NCI-H2227 (cell line): ENCODE measurements at regions not wholly inside any gene's neighbourhood (a gene's known extent, or its start where the extent isn't known, plus 50 kb on each side); places are given as distances from the start of the nearest gene placed in this dataset.

Experiments used
- DNase-seq: peaks from one replicate; lab custom pipeline; 2025; ENCODE audit not compliant: unreplicated experiment; lab: John Stamatoyannopoulos, UW

DNA sequence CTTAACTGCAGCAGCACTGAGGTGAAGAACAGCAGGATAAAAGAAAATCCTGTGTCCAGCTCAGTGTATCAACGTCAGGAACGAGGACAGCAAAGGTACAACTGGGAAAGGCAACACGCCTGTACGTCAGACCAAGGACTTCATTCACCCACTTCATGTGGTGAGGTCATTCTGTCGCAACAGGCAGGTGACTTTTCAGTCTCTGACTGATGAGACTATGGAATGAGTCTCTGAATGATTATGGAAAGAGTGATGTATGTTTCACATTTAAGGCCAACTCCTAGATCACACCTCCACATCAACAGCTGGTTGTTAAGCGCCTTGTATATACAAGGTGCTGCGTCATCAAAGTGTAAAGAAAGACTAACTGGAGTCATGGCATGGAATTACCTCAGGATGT, 297.6 kb upstream of the SP8 start:
- no peak for DNase-seq

DNA sequence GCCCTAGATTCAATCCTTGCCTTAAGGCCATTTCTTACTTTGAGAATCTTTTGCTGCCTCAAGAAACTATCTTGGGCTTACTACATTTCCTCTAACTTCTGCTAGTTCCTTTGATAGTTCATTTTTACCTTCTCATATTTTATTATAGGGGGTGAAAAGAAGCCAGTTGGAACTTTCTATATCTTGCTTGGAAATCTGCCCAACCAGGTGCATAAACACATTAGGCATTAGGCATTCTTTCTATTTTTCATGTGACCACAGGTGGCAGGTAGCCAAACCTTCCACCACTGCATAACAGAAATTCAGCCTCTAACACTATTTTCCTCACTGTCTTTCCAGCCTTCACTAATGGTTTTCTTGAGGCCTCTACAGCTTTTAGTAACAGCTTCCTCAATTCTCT, 300.0 kb upstream of the SP8 start:
- no peak for DNase-seq

DNA sequence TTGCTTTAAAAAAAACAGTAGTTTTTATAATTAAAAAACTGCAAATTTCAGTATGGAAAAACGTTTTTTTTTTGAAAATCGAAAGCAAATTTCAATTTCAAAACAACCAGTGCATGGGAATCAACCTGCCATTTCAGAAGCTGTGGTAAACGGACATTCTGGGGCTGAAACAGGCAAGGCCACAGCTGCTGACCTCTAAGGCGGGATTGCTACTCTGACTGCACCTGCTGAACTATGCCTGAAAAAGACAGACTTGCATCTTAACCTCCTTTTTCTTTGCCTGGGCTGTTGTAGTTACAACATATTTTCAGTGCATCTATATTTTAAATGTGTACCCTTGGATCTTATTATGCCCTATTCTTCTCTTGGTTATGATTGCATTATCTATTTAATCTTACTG, 303.0 kb upstream of the SP8 start:
- no peak for DNase-seq

DNA sequence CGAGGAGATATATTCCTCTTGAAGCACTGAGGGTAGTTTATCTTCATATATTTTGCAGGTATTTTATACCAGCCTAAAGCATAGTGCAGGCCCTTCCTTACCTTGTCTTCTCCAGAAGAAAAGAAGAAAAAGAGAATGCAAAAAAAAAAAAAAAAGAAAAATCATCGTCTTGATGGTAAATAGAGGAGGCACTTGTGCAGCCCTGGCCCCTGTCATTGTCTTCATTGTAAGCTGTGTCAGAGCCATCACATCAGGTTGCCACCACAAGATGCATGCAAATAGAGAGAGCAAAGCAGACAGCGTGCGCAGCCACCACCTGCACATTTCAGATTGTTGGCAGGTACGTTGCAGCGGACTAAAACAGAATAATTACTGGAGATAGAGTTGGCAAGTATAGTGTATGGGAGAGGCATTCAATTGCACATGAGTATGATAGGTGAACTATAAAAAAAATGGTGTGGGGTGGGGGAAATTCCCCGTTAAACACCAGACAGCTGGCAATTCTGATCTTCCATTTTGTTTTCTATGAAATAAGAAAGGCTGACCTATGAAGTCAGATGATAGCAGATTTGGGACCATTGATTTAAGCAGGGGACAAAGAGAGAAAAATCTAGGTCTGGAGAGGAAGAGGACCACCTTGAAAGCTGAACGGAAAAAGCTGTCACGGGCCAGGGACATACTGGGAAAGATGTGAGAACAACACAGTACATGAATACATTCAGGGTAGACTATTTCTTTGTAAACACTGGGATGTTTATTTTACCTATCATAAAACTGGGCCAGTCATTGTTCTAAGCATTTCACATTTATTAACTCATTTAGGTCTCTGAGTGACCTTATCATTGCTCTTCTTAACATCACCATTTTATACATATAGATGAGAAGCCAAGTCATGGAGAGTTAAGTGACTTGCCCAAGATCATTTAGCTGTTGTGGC, 306.3 kb upstream of the SP8 start:
- no peak for DNase-seq

DNA sequence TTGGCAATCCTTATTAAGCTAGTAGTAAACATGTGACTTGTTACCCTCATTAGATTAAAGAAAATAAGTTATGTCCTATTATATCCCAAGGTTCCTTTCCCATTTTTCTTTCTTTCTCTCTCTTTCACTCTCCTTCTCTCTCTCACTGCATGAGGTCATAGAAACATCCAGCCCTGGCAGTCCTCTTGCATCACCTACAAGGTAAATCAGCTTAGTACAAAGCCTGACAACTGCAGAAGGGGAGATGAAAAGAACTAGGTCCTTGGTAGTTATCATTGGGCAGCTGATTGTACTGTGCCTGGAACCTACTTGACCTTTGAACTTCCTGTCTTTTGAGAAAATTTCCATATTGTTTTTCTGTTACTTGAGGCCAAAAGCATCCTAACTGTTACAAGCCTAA, 307.9 kb upstream of the SP8 start:
- no peak for DNase-seq

DNA sequence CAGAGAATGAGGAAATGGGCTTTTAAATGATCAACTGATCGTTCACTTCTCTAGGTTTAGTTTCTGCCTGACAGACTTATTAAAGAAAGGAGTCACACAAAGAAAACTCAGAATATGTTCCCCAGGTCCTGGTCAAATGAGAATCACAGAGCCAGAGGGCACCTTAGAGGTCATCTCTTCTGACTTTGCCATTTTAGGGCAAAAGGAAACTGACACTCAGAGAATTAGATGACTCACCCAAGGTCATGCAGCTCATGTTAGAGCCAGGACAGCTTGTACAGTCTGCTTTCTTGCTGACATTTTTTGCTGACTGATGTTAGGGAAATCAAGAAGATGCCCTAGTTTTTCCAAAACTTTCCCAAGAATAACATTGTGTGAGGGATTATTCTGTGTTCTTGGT, 312.7 kb upstream of the SP8 start:
- no peak for DNase-seq

DNA sequence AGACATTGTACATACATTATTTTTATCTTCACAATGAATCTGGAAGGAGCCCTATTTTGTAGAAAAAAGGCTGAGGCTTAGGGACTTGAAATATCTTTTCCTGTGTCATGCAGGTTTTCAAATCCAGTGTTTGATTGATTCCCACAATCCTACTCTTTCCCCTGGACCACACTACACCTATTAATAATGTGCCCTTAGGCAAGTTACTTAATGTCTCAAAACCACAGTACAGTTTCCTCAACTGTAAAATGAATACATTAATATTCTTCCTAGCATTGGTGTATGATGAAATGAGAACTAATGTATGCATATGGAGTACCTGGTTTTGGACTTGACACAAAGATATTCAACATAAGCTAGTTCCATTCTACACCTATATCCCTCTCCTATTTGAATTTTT, 313.3 kb upstream of the SP8 start:
- DNase-seq = no peak

DNA sequence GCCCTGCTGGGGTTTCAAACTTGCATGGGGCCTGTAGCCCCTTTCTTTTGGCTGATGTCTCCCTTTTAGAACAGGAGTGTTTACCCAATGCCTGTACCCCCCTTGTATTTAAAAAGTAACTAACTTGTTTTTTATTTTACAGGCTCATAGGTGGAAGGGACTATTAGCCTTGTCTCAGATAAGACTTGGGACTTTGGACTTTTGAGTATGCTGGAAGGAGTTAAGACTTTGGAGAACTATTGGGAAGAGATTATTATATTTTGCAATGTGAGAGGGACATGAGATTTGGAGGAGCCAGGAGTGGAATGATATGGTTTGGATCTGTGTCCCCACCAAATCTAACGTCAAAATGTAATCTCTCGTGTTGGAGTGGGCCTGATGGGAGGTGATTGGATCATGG, 314.9 kb upstream of the SP8 start:
- no peak for DNase-seq

DNA sequence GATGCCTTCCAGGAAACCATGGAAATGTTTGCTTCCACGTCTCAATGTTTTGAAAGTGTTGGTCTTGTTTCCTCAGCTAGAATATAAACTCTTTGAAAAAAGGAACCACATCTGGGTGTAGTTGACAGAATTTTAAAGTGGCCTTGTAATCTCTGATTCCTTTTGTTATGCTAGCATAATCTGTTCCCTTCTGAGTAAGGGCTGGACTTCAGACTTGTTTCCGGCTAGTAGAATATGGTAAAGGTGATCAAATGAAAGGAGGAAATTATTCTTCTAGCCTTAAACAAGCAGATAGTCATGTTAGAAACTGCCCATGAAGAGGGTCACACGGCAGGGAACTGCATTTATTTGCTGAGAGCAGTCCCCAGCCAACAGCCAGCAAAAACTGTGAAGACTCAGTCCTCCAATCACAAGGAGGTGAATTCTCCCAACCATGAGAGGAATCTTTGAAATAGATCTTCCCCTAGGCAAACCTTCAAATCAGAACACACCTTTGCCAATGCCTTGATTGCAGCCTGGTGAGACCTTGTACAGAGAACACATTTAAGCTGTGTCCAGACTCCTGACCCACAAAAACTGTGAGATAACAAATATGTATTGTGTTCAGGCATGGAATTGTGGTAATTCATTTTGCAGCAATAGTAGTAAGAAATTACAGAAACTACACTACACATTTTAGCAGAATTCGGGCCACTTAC, 316.9 kb upstream of the SP8 start:
- no peak for DNase-seq

DNA sequence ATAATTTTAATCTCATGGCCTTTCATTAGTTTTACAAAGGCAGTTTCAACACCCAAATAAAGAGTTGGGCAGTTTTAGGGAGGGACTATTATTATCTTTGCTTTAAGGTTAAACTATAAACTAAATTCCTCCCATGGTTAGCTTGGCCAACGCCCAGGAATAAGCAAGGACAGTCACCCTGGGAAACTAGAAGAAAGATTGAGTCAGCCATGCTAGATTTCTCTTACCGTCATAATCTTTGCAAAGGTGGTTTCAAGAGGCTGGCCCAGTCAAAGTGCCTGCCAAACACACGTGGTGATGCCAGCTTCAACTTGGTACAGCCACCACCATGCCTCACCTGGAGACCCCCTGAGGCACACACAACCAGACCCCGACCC, 317.4 kb upstream of the SP8 start:
- no peak for DNase-seq

DNA sequence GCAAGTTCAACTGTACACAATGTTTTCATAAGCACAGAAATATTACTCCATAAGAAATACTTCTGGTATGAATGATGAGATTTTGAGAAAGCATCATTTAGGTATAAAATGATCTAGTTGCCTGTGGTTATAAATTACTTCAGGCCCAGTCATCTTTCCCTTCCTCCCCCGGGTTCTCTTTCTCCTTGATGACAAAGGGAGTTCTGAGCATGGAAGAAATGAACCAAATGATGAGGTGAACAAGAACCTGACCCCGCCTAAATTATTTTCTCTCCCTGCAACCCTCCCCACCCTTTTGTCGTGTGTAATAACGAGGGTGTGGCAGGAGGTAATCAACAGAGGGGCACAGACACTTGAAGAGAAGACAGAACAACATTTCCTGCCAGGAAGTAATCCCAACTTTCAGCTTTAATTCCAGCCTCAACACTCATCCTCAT, 319.6 kb upstream of the SP8 start:
- no peak for DNase-seq

DNA sequence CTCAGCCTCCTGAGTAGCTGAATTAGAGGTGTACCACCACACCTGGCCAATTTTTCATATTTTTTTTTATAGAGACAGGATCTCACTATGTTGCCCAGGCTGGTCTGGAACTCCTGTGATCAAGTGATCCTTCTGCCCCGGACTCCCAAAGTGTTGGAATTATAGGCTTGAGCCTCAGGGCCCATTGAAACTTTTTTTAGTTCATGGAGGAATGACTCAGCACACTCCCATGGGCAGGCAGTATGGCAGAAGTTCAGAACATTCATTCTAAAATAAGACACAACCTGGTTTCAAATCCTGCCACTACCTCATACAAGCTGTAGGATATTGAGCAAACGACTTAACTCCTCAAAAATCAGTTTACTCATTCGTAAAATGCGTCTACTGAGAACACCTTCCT, 320.4 kb upstream of the SP8 start:
- no peak for DNase-seq

DNA sequence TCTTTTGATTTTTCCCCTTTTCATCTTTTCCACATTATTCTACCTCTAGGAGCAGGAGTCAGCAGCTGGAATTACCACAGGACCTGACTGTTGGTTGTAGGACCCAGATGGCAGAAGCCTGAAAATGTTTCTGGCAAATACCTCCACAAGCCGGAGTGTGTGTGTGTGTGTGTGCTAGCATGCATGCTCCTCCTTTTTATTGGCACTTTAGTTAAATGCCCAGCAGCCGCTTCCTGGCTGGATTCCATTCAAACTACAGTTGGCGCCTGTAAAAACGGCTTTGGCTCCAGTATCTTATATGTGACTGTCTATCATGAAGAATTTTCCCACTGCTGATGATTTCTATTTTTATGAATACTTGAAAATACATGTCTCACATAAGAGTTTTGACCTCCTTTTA, 319.7 kb upstream of the SP4 start:
- DNase-seq = peak; percentile 93

DNA sequence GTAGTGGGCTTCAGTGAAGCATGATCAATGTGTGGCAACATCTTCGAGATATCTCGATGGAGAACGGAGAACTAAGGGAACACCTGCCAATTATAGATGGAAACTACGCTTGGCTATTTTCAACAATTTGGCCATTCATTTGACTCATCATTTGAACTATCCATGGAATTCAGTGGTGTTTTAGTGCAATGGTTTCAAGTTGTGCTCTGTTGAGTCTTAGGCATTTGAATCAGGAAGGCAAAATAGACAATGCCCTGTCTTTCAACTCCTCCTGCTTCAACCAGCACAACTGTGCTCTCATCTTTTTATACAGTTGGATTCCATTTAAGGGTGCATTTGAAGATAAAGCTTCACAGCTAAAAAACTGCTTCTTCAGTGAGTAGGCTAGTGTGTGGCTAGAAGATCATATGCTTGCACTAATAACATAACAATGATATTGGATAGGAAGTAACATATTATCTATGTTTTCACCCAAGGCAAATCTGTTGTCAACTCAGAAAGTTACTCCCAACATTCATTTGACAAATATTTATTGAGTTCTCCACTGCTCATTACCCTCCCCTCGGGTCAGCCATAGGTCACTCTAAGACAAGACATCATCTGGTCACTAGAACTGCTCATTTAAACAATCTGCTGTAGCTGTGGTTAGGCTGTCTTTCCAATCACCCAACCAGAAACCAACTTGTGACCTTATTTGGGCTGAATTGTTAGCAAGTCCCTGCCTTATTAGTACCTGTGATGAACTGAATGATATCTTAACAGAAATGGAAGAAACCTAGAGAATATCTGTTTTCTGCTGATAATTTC, 314.1 kb upstream of the SP4 start:
- no peak for DNase-seq

DNA sequence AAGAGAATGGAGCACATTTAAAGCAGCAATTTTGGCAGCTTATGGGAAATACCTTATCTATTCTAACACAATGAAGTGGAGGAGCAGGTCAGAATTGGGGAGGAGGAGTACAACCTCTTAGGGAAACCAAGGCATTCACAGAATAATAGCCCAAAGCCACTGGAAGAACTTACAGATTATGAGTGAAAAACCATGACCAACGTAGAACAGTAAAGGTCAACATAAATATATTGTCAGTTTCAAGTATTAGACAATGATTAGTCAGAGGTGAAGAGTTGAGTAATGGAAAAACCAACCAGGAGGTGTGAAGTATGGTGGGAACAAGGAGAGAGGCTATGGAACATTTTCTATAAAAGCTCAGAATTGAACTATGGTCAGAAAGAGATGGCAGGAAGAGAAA, 304.3 kb upstream of the SP4 start:
- DNase-seq = no peak

DNA sequence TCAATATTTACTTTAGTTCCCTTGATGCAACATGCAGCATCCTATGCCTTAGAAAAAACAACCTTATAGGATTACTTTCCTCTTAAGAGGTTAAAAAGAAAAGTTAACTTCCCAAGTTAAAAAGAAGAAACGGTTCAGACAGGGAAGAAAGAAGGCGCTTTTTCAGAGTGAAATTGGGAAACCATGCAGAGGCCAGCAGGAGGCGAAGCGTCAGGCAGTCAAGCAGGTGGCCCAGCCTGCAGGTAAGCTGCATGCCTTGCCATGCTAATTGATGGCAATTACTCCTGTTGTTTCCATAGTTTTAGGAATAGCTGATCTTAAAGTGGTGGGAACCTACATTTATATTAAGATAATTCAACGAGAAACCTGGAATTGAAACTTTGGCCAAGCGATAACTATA, 302.6 kb upstream of the SP4 start:
- no peak for DNase-seq

DNA sequence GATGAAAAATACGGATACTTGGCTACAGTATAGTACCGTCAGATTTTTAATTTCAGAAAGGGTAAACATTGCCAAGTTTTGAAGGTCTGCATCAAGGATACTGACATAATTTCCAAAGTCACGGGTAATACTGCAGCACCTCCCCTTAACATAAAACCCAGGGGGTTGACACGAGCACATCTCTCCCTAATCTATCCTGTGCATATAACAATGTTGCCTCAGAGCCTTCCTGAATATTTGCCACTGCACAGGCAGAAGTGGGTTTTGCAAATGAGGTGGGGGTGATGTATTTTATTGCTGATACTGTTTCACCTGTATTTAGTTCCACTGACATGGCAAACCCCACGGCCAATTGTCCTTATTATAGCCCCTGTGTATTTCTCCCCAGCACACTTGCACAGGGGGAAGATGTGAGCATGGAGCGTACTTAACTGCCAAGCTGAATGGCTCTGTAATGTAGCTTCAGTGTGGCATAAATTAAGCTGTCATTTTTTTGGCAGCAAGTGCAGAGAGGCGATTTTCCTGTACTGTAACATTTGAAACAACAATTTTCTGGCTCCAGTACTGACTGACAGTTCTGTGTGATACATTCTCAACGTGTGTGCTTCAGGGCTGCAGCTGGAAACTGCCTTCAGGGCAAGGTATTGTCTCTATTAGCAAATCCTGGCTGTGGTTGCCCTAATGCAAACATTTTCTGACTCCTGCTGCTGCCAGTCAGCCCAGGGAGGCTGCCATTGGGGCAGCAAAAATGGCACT, 299.6 kb upstream of the SP4 start:
- DNase-seq = peak; percentile 76

DNA sequence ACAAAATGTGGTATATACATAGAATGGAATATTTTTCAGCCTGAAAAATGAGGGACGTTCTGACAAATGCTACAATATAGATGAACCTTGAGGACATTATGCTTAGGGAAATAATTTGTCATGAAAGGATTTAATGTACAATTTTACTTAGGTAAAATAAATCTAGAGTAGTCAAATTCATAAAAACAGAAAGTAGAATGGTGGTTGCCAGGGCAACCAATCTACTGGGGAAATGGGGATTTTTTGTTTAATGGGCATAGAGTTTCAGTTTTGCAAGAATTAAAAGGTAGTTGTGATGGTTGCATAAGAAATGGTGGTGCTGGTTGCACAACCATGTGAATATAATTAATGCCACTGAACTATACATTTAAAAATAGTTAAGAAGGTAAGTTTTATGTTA, 296.0 kb upstream of the SP4 start:
- DNase-seq = no peak

DNA sequence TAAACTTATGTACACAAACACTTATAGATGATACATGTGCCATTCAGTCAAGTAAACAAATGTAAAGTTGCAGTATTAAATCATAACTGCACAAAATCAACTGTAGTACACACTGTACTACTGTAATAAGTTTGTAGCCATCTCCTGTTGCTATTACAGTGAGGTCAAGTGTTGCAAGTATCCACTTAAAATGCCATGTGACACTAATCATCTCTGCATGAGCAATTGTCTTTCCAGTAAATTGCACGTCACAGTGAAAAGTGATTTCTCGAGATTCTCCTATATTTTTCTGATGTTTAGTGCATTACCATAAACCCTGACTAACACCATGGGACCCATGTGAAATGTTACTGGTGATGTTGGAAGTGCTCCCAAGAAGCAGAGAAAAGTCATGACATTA, 293.3 kb upstream of the SP4 start:
- peak; percentile 36 for DNase-seq

DNA sequence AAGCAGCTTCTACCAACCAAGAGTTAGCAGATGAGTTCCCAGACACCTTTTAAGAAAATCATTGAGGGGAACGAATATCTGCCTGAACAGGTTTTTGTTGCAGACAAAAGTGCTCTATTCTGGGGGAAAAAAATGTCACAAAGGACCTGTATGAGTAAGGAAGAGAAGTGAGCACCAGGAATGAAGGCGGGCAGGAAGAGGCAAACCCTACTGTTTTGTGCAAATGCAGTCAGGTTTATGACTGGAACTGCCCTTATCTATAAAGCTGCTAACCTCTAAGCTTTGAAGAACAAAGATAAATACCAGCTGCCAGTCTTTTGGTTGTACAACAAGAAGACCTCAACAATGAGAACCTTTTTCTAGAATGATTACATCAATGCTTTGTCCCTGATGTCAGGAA, 292.4 kb upstream of the SP4 start:
- DNase-seq = no peak

DNA sequence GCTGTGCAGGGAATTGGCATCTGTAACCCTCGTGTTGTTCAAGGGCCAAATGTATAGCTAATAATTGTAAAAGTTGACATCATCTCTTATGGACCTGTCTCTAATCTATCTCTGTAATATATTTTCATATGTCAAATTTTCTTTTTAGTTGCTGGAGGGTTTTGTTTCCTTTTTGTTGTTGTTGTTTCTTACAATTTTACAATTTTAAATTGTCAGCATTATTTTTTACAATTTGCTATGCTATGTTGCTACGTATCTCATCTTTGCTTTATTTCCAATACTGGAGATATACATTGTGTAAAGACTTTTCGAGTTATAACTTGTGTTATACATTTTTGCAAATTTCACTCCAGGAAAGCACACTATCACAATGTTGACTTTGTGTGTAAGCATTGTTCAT, 290.2 kb upstream of the SP4 start:
- no peak for DNase-seq
